Mucosa of rectum (tissue), 2 donors: ENCODE measurements at regions not wholly inside any gene's neighbourhood (a gene's known extent, or its start where the extent isn't known, plus 50 kb on each side); places are given as distances from the start of the nearest gene placed in this dataset.
"Not testable (repeated sequence)": the region's sequence is repeated elsewhere in the genome, so short reads cannot be mapped to it uniquely, and the experiment has no call there.

Source experiments
- H3K27ac ChIP-seq, 2 donors: one replicate each; pipeline ENCODE4 v1.7.0; 2013; ENCODE audit warnings: inconsistent platforms in 2 of 2, low read depth in 2 of 2, low read length in 2 of 2
- H3K27me3 ChIP-seq, 2 donors: one replicate each; pipeline ENCODE4 v1.7.0; 2013; ENCODE audit warnings: low read length in 2 of 2; ENCODE audit not compliant: control insufficient read depth in 2 of 2, insufficient read depth in 2 of 2
- H3K36me3 ChIP-seq, 2 donors: one replicate each; pipeline ENCODE4 v1.7.0; 2013; ENCODE audit warnings: low read length in 2 of 2; ENCODE audit not compliant: control insufficient read depth in 2 of 2, insufficient read depth in 2 of 2
- H3K4me1 ChIP-seq, 2 donors: one replicate each; pipeline ENCODE4 v1.7.0; 2013; ENCODE audit warnings: low read length in 2 of 2, mild to moderate bottlenecking in 1 of 2; ENCODE audit not compliant: control insufficient read depth in 2 of 2, insufficient read depth in 2 of 2
- H3K4me3 ChIP-seq, 2 donors: one replicate each; pipeline ENCODE4 v1.7.0; 2013; ENCODE audit warnings: low read length in 2 of 2
- H3K9ac ChIP-seq, 2 donors: one replicate each; pipeline ENCODE4 v1.7.0; 2013; ENCODE audit warnings: low read length in 2 of 2, low read depth in 1 of 2, mild to moderate bottlenecking in 1 of 2
- H3K9me3 ChIP-seq, 2 donors: one replicate each; pipeline ENCODE4 v1.7.0; 2013; ENCODE audit warnings: low read length in 2 of 2; ENCODE audit not compliant: control insufficient read depth in 2 of 2
- donor health status: healthy.
- donor health status: Normal muscosa, but diverticular disease.

DNA sequence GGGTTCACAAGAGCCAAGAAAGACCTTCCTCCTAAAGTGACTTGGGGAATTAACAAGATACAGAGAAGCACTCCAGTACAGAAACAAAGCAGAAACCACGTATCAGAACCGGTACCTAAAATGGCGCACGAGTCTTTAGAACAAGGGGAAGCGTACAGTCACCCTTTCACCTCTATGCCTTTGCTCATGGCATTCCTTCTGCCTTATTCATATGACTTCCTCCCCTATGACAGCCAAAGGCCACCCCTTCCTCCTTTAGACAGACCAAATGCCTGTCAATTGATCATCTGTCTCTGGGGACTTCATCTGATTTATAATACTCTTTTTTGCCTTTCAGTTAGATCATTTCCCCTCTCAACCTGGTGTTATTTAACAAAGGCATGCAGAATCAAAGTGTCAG, 89.5 kb upstream of the OSBPL8 start:
- Histone ChIP-seq H3K4me1 (peaks cover 0 to 3% of the 10 kb centered on the region in 2 donors), H3K27ac (no peak overlapping the region), H3K27me3 (no peaks in the 10 kb centered on the region), H3K9me3 (no peaks in the 10 kb centered on the region), H3K9ac (no peak overlapping the region), H3K36me3 (no peaks in the 10 kb centered on the region), H3K4me3 (no peak overlapping the region)

DNA sequence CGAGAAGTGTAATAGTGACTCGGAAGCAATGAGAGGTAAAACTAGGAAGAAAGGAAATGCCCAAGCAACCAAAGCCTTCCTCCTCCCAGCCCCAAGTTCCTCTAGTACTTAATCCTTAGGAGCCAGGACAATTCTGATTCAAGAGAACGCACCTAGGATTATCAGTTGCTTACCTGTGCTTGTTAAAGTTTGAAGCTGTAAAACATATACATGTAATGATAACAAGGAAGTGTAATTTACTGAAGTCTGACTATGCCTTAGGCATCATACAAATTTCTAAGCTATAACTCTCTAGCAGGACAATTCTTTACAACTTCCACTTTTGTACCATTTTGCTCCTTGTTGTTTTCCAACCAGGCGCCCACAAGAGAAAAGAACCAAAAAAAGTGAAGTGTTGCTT, 92.8 kb upstream of the OSBPL8 start:
- Histone ChIP-seq H3K9ac (no peak overlapping the region), H3K9me3 (no peaks in the 10 kb centered on the region), H3K27me3 (no peaks in the 10 kb centered on the region), H3K27ac (no peak overlapping the region), H3K4me3 (no peak overlapping the region), H3K4me1 (peaks cover 0 to 3% of the 10 kb centered on the region in 2 donors), H3K36me3 (no peaks in the 10 kb centered on the region)

DNA sequence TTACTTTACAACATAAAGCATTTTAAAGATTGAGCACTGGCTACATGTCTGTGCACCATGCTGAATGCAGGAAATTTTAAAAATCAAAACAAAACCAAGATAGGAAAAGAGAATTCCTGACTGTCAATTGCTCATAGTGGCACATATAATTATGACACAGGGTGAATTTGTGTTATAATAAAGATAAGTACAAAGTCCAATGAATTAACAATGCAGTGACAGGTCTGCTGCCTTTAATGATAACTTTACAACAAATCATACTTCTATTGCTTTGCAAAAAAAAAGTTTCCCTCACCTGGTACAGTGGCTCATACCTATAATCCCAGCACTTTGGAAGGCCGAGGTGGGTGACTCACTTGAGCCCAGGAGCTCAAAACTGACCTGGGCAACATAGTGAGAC, 93.8 kb upstream of the OSBPL8 start:
- no peak overlapping the region for H3K27ac ChIP-seq
- H3K27me3 ChIP-seq = no peaks in the 10 kb centered on the region
- no peaks in the 10 kb centered on the region for H3K9me3 ChIP-seq
- no peaks in the 10 kb centered on the region for H3K36me3 ChIP-seq
- no peak overlapping the region for H3K9ac ChIP-seq
- no peak overlapping the region for H3K4me3 ChIP-seq
- peaks cover 0 to 3% of the 10 kb centered on the region in 2 donors for H3K4me1 ChIP-seq

DNA sequence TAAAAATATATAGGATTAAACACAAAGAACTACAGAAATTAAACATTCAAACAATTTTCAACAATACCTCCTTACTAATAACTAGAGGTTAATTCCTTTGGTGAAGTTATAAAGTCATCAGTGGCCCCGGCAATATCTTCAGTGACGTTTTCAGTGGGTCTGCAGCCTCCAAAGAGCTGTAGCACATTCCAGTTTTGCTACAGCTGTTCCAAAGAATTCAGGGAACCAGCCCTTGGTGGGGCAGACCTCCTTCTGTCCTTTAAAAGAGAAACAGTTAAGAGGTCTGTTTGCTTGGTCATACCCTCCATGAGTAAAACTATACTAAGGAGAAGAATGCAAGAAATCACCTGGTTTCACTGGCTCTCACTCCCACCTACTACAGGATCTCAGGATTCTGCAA, 99.2 kb upstream of the ZDHHC17 start:
- Histone ChIP-seq H3K4me3 (no peak overlapping the region), H3K9me3 (no peaks in the 10 kb centered on the region), H3K27ac (no peak overlapping the region), H3K4me1 (peaks cover 3 to 6% of the 10 kb centered on the region in 2 donors), H3K27me3 (no peaks in the 10 kb centered on the region), H3K36me3 (no peaks in the 10 kb centered on the region), H3K9ac (no peak overlapping the region)

DNA sequence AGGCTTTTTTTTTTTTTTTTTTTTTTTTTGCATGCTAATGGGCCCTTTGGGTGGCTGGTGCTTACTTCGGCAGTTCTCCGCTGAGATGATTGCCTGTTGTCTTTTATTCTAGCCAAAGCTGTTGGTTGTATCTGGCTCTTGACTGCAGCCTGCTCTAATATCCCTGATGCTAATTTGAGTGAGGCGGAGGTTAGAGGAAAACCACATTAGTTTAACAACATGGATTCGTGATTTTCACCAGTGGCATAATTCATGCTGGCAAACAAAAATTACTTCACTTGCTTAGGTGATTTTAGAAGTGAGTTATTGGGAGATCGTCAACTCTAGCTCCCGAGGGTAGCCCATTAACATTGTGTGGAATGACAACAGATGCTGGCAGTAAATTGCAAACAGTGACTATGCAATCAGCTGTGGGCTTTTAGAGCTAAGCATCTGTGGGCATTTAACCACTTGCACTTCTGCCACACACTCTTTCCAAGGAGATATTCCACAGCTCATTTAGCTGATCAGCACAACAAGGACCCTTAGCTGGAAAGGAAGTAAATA, 97.6 kb upstream of the ZDHHC17 start:
- H3K36me3 ChIP-seq = no peaks in the 10 kb centered on the region
- H3K9ac ChIP-seq = no peak overlapping the region
- no peaks in the 10 kb centered on the region for H3K27me3 ChIP-seq
- peak overlapping the region in 1 of 2 donors; percentile 28 for H3K4me3 ChIP-seq
- no peak overlapping the region for H3K27ac ChIP-seq
- no peaks in the 10 kb centered on the region for H3K9me3 ChIP-seq
- H3K4me1 ChIP-seq = peaks cover 3 to 6% of the 10 kb centered on the region in 2 donors

DNA sequence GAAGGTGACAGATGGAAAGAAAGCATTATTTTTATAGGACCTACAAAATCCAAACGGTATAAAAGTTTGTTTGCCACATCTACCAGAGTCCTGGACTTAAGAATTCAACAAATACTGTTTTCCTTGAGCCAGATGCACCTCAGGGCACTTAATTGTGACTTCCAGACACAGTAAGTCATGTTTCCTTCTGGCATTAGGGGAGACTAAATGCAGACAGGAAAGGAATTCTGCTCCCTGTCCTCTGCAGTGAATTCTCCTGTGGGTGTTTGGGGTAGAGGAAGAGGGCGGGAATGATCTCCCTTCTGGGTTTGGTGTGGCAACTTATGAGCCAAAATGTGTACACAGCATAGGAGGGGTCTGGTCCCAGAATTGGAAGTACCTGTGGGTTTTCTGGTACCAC, 93.9 kb upstream of the ZDHHC17 start:
- Histone ChIP-seq H3K27ac (no peak overlapping the region), H3K4me1 (peaks cover 3 to 6% of the 10 kb centered on the region in 2 donors), H3K27me3 (no peaks in the 10 kb centered on the region), H3K9me3 (no peaks in the 10 kb centered on the region), H3K9ac (no peak overlapping the region), H3K36me3 (no peaks in the 10 kb centered on the region), H3K4me3 (no peak overlapping the region)

DNA sequence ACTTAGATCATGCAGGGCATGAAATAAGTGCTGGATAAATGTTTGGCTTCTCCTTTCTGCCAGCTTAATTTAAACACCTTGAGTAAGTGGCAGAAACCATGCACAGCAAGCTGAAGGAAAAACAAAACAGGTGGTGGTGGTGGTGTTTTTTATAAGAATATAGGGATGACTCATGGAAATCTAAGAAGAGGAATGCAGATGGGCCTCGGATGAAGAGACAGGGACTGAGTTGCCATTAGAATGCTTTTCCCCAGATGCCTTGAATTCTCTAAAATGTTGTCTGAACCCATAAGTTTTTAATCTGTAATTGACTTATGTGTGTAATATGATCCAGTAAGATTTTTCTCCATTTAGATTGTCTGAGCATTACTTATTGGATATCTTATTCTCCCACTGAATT, 93.1 kb upstream of the ZDHHC17 start:
- no peak overlapping the region for H3K4me3 ChIP-seq
- no peak overlapping the region for H3K9ac ChIP-seq
- H3K27ac ChIP-seq = no peak overlapping the region
- no peaks in the 10 kb centered on the region for H3K9me3 ChIP-seq
- H3K27me3 ChIP-seq = no peaks in the 10 kb centered on the region
- H3K36me3 ChIP-seq = no peaks in the 10 kb centered on the region
- H3K4me1 ChIP-seq = peaks cover 2 to 3% of the 10 kb centered on the region in 2 donors

DNA sequence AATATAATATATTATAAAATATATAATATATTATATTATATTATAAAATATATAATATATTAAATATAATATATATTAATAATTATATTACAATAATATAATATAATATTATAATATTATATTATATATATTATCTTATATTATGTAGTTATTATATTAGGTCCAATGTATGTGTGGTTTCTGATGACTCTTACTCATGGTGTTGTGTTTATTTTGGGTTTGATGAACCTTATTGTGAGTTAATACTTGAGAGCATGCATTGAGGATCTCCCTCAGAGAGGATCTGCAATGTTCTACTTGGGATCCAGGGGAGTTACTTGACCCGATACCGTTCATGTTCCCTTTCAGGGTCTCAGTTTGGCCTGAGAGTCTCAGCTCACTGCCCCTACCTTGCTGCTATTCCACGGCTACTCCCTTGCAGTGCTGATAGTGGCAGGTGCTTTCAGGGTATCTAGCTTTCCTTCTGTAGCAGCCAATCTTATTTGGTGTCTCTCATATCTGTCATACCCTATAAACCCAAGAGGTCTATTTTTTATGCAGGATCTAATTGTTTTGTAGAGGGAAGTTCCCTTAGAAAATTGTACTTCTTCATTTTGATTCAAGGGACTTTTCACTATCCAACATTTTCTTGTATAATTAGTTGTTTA, 89.1 kb upstream of the ZDHHC17 start:
- Histone ChIP-seq H3K36me3 (no peaks in the 10 kb centered on the region), H3K27ac (no peak overlapping the region), H3K9ac (no peak overlapping the region), H3K4me3 (no peak overlapping the region), H3K27me3 (no peaks in the 10 kb centered on the region), H3K4me1 (no peaks in the 10 kb centered on the region), H3K9me3 (no peaks in the 10 kb centered on the region)

DNA sequence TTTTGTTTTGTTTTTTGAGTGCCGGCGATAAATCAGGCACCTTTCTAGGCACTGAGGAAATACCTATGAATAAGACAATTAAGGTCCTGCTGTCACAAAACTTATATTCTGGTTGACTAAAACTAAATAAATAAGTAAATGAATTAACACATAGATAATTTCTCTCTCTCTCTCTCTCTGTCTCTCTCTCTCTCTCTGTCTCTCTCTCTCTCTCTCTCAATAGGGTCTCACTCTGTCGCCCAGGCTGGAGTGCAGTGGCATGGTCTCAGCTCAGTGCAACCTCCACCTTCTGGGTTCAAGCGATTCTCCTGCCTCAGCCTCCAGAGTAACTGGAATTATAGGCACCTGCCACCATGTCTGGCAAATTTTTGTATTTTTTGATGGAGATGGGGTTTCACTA, 87.7 kb upstream of the ZDHHC17 start:
- not testable (repeated sequence) for H3K4me3 ChIP-seq, H3K27ac ChIP-seq, H3K4me1 ChIP-seq, H3K9ac ChIP-seq, H3K9me3 ChIP-seq, H3K27me3 ChIP-seq, H3K36me3 ChIP-seq

DNA sequence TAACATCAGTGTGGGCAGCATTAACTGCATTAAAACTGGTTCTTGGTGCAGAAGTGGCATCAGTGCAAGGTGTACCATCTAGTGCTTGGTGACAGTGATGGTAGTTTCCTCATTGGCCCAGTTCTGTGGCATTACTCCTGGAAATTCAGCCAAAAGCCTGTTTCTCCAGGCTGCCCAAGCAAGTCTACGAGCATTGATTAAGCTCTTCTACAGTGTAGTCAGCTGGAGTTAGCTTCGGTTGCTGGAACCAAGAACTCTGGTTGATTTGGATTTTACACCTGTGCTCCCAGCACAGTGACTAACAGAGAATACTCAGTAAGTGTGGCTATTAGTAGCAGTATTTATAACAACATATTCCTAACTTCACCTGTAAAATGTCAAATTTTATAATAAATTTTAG, 84.9 kb upstream of the ZDHHC17 start:
- Histone ChIP-seq H3K4me1 (no peaks in the 10 kb centered on the region), H3K9me3 (no peaks in the 10 kb centered on the region), H3K4me3 (no peak overlapping the region), H3K9ac (no peak overlapping the region), H3K27me3 (no peaks in the 10 kb centered on the region), H3K36me3 (no peaks in the 10 kb centered on the region), H3K27ac (no peak overlapping the region)
